GM20000 (cell line): ENCODE measurements at regions not wholly inside any gene's neighbourhood (a gene's known extent, or its start where the extent isn't known, plus 50 kb on each side); places are given as distances from the start of the nearest gene placed in this dataset.

Experiments used
- DNase-seq: peaks from one replicate; pipeline ENCODE4 v3.0.0; 2012; ENCODE audit warnings: low spot score
- CTCF ChIP-seq: IDR thresholded peaks from 2 replicates; pipeline ENCODE4 v1.5.1; 2012; ENCODE audit warnings: mild to moderate bottlenecking, control low read depth; ENCODE audit errors: extremely low read depth, missing control alignments

- DNase-seq: no peak
- TF ChIP-seq CTCF: no peak
Observed at GRCh38 chr9:109969573-109970237, 189.7 kb downstream of the PALM2AKAP2 start.

- no peak for DNase-seq
- no peak for TF ChIP-seq CTCF
Observed at GRCh38 chr9:109971226-109971625, 191.2 kb downstream of the PALM2AKAP2 start.

GRCh38 chr9:109972026-109972882 is 192.3 kb downstream of the PALM2AKAP2 start:
- TF ChIP-seq CTCF: no peak
- DNase-seq: peak; percentile 37

- DNase-seq: no peak
- no peak for TF ChIP-seq CTCF
Observed at GRCh38 chr9:109973336-109973735, 193.3 kb downstream of the PALM2AKAP2 start.

GRCh38 chr9:109974143-109974917 is 194.3 kb downstream of the PALM2AKAP2 start:
- DNase-seq: peak; percentile 77
- TF ChIP-seq CTCF: no peak

GRCh38 chr9:109974918-109975276 is 194.9 kb downstream of the PALM2AKAP2 start:
- DNase-seq: no peak
- no peak for TF ChIP-seq CTCF
